Suprapubic skin (tissue), 4 donors: ENCODE measurements at regions not wholly inside any gene's neighbourhood (a gene's known extent, or its start where the extent isn't known, plus 50 kb on each side); places are given as distances from the start of the nearest gene placed in this dataset.

Source experiments
- EP300 ChIP-seq: sonication (generic); formaldehyde crosslinking; IDR thresholded peaks from one replicate; pipeline ENCODE4 v1.6.1; 2017; ENCODE audit warnings: antibody characterized with exemption
- POLR2A ChIP-seq, 2 donors: fragments of 450-650 bp; IDR thresholded peaks; one replicate each; pipeline ENCODE4 v1.6.1; 2017; ENCODE audit warnings: antibody characterized with exemption in 2 of 2, mild to moderate bottlenecking in 2 of 2, moderate library complexity in 2 of 2
- POLR2AphosphoS5 ChIP-seq, 3 donors: sonication (generic); formaldehyde crosslinking; IDR thresholded peaks; one replicate each; pipeline ENCODE4 v1.6.1; 2017; ENCODE audit warnings: antibody characterized with exemption in 3 of 3
- TF ChIP-seq, protein P1 (sequence below), 2 donors: fragments of 200-600 bp in 1 of 2; fragments of 450-650 bp in 1 of 2; sonication (generic) in 1 of 2; IDR thresholded peaks; one replicate each; pipeline ENCODE4 v1.5.1; 2016 to 2019; ENCODE audit warnings: antibody characterized with exemption in 2 of 2, mild to moderate bottlenecking in 1 of 2, moderate library complexity in 1 of 2

GRCh38 chr3:68336042-68336441, 596.3 kb downstream of the TAFA4 start:
- TF ChIP-seq, protein P1, sequence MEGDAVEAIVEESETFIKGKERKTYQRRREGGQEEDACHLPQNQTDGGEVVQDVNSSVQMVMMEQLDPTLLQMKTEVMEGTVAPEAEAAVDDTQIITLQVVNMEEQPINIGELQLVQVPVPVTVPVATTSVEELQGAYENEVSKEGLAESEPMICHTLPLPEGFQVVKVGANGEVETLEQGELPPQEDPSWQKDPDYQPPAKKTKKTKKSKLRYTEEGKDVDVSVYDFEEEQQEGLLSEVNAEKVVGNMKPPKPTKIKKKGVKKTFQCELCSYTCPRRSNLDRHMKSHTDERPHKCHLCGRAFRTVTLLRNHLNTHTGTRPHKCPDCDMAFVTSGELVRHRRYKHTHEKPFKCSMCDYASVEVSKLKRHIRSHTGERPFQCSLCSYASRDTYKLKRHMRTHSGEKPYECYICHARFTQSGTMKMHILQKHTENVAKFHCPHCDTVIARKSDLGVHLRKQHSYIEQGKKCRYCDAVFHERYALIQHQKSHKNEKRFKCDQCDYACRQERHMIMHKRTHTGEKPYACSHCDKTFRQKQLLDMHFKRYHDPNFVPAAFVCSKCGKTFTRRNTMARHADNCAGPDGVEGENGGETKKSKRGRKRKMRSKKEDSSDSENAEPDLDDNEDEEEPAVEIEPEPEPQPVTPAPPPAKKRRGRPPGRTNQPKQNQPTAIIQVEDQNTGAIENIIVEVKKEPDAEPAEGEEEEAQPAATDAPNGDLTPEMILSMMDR (IDR thresholded peaks at IDR 0.05): no peak
- TF ChIP-seq EP300 (no peak), POLR2AphosphoS5 (IDR thresholded peaks at IDR 0.05) (no peak), POLR2A (IDR thresholded peaks at IDR 0.05) (no peak)
